ENCODE measurements at regions not wholly inside any gene's neighbourhood (a gene's known extent, or its start where the extent isn't known, plus 50 kb on each side); places are given as distances from the start of the nearest gene placed in this dataset.

DNA sequence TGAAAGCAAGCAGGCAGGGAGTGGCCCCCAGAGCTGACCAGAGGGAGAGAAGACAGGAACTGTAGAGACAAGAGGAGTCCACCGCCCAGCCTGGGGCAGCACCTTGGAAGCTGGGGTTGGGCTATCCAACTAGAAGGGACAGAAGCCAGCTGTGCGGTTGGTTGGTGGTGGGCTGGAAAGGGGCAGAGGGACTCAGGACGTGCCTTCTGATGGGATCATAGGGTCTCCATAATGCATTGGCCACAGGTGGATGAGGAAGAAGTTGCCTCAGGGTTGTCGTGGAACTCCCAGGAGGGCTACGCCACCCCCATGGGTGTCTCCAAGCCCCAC is 114.0 kb upstream of the RET start:
- Histone ChIP-seq H4K20me1 (ENCODE audit: control insufficient read depth, insufficient read depth, low read length, poor library complexity, severe bottlenecking) (no peaks in the 10 kb centered on the region), H3K4me2 (replicated peaks; ENCODE audit: low read depth, low read length, poor library complexity, severe bottlenecking) (no peak overlapping the region), H3K27me3 (replicated peaks in 1 of 4; ENCODE audit: control extremely low read depth in 1 of 4, control insufficient read depth in 3 of 4, insufficient read depth in 4 of 4, low read length in 3 of 4) (no peaks in the 10 kb centered on the region), H3K4me3 (ENCODE audit: control extremely low read depth in 1 of 5, extremely low read depth in 1 of 5, insufficient read depth in 1 of 5, low read depth in 2 of 5, low read length in 4 of 5) (no peak overlapping the region), H3K9ac (ENCODE audit: low read length) (no peak overlapping the region), H3K79me2 (ENCODE audit: control insufficient read depth, insufficient read depth, low read length) (no peaks in the 10 kb centered on the region), H3K27ac (ENCODE audit: low read length in 2 of 2) (no peak overlapping the region), H2AFZ (ENCODE audit: insufficient read depth, low read depth, low read length, poor library complexity, severe bottlenecking) (no peak overlapping the region), H3K36me3 (replicated peaks in 1 of 2; ENCODE audit: control extremely low read depth in 1 of 2, control insufficient read depth in 1 of 2, extremely low read depth in 1 of 2, insufficient read depth in 2 of 2, low read length in 1 of 2) (no peaks in the 10 kb centered on the region), H3K9me3 (ENCODE audit: control extremely low read depth in 1 of 3, control insufficient read depth in 2 of 3, insufficient read depth in 1 of 3, low read length in 2 of 3) (no peaks in the 10 kb centered on the region), H3K4me1 (ENCODE audit: control insufficient read depth in 2 of 2, insufficient read depth in 2 of 2, low read length in 2 of 2) (no peaks in the 10 kb centered on the region)
- Mint-ChIP-seq H3K27me3 (peaks cover 2% of the 10 kb centered on the region), H3K4me3 (no peak overlapping the region), H3K9me3 (ENCODE audit: insufficient read depth) (no peaks in the 10 kb centered on the region), H3K4me1 (no peaks in the 10 kb centered on the region), H3K27ac (no peak overlapping the region)
- intact Hi-C loops (cut with micrococcal nuclease), result no loop called here
- no peak for ATAC-seq (ENCODE audit: low read depth)
- no peak for DNase-seq
- TF ChIP-seq EZH2 (IDR thresholded peaks at IDR 0.05; ENCODE audit: borderline replicate concordance, insufficient read depth, low read depth, low read length, poor library complexity, severe bottlenecking) (no peak), CTCF (IDR thresholded peaks at IDR 0.05) (no peak)
- CTCF ChIA-PET, result no interaction called here
- WGBS (ENCODE audit: insufficient coverage), result 76% methylated on average over 5 of the region's 5 CpGs
- POLR2A ChIA-PET, result no interaction called here

- no peaks in the 10 kb centered on the region for H4K20me1 ChIP-seq (ENCODE audit: control insufficient read depth, insufficient read depth, low read length, poor library complexity, severe bottlenecking)
- ChIA-PET POLR2A (no interaction called here), CTCF (no interaction called here)
- no peak overlapping the region for H2AFZ ChIP-seq (ENCODE audit: insufficient read depth, low read depth, low read length, poor library complexity, severe bottlenecking)
- no peaks in the 10 kb centered on the region for H3K4me1 ChIP-seq (ENCODE audit: control insufficient read depth in 2 of 2, insufficient read depth in 2 of 2, low read length in 2 of 2)
- no peak overlapping the region for H3K4me2 ChIP-seq (replicated peaks; ENCODE audit: low read depth, low read length, poor library complexity, severe bottlenecking)
- no peak overlapping the region for H3K9ac ChIP-seq (ENCODE audit: low read length)
- no peaks in the 10 kb centered on the region for H3K27me3 ChIP-seq (replicated peaks in 1 of 4; ENCODE audit: control extremely low read depth in 1 of 4, control insufficient read depth in 3 of 4, insufficient read depth in 4 of 4, low read length in 3 of 4)
- Mint-ChIP-seq H3K27me3 (peaks cover 5% of the 10 kb centered on the region), H3K27ac (no peak overlapping the region), H3K4me3 (no peak overlapping the region), H3K9me3 (ENCODE audit: insufficient read depth) (no peaks in the 10 kb centered on the region), H3K4me1 (no peaks in the 10 kb centered on the region)
- no peak overlapping the region for H3K27ac ChIP-seq (ENCODE audit: low read length in 2 of 2)
- no peaks in the 10 kb centered on the region for H3K36me3 ChIP-seq (replicated peaks in 1 of 2; ENCODE audit: control extremely low read depth in 1 of 2, control insufficient read depth in 1 of 2, extremely low read depth in 1 of 2, insufficient read depth in 2 of 2, low read length in 1 of 2)
- H3K4me3 ChIP-seq (ENCODE audit: control extremely low read depth in 1 of 5, extremely low read depth in 1 of 5, insufficient read depth in 1 of 5, low read depth in 2 of 5, low read length in 4 of 5), result no peak overlapping the region
- H3K9me3 ChIP-seq (ENCODE audit: control extremely low read depth in 1 of 3, control insufficient read depth in 2 of 3, insufficient read depth in 1 of 3, low read length in 2 of 3), result no peaks in the 10 kb centered on the region
- DNase-seq (no peak), ATAC-seq (ENCODE audit: low read depth) (no peak)
- TF ChIP-seq EZH2 (IDR thresholded peaks at IDR 0.05; ENCODE audit: borderline replicate concordance, insufficient read depth, low read depth, low read length, poor library complexity, severe bottlenecking) (no peak), CTCF (IDR thresholded peaks at IDR 0.05) (no peak)
- WGBS (ENCODE audit: insufficient coverage), result 0% methylated on average over 2 of the region's 7 CpGs
- intact Hi-C loops (cut with micrococcal nuclease), result no loop called here
- no peaks in the 10 kb centered on the region for H3K79me2 ChIP-seq (ENCODE audit: control insufficient read depth, insufficient read depth, low read length)
These were observed 113.6 kb upstream of the RET start for GRCh38 chr10:42963312-42963711.
